ENCODE measurements at regions not wholly inside any gene's neighbourhood (a gene's known extent, or its start where the extent isn't known, plus 50 kb on each side); places are given as distances from the start of the nearest gene placed in this dataset.
A peak's percentile ranks its signal among the peaks of the same experiment; 100 is the strongest.
"Not testable (repeated sequence)": the region's sequence is repeated elsewhere in the genome, so short reads cannot be mapped to it uniquely, and the experiment has no call there.

DNA sequence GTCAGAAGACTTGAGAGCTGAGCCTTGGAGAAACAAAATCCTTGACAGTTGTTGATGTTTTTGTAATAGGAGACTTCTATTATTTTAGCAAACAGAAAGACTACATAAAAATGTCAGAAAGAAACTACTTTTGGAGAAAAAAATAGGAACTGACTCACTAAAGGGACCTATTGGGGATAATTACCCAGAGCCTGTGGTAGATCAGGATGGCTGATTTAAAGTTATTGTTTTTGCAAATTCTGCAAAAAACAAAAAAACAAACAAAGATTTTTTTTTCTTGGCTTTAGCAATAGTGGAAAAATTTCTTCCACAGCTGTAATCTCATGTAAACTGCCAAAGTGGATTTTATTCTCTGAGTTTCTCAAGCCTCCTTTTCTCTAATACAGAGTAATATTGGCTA lies 101.5 kb upstream of the SATB1 start:
- no peak for DNase-seq

DNA sequence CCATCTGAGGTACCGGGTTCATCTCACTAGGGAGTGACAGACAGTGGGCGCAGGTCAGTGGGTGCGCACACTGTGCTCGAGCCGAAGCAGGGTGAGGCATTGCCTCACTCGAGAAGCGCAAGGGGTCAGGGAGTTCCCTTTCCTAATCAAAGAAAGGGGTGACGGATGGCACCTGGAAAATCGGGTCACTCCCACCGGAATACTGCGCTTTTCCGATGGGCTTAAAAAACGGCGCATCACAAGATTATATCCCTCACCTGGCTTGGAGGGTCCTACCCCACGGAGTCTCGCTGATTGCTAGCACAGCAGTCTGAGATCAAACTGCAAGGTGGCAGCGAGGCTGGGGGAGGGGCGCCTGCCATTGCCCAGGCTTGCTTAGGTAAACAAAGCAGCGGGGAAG lies 91.0 kb upstream of the SATB1 start:
- DNase-seq = not testable (repeated sequence)

DNA sequence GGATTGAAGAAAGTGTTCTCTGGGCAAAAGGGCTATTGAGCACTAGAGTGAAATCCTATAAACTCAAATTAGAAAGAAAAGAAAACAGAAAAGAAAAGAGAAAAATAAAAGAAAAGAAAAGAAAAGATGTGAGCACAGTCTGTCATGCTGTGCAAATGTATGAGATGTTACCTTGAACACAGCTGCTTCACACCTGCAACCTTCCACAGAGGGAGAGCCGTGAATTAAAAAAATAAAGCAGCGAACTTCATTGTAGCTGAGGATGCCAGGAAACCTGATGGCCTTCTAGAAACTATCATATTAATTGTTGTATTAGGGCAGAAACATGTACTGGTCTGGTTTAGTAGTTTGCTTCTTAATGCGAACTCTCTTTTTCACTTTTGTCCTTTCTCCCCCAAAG lies 88.0 kb upstream of the SATB1 start:
- no peak for DNase-seq

- no peak for DNase-seq
These were observed 86.9 kb upstream of the SATB1 start for GRCh38 chr3:18512007-18512406.

DNA sequence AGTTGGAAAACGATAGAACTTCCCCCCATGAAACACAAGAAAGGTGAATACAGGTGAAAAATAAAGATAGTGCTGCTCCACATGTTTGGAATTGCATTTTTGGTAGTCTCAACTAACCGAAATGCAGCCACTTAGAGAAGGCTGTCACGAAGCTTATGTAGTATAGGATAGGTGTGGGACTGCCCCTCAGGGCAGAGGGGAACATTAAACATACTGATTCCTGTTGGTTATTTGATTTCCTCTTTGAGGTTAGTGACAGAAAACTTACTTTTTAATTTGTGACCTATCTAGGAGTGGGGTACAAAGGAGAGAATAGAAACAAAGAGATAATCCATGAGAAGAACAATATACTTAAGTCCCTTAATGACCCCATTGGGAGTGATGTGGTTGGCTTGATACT lies 85.8 kb upstream of the SATB1 start:
- no peak for DNase-seq

GRCh38 chr3:18507333-18507732 lies 82.2 kb upstream of the SATB1 start:
- DNase-seq = no peak

DNA sequence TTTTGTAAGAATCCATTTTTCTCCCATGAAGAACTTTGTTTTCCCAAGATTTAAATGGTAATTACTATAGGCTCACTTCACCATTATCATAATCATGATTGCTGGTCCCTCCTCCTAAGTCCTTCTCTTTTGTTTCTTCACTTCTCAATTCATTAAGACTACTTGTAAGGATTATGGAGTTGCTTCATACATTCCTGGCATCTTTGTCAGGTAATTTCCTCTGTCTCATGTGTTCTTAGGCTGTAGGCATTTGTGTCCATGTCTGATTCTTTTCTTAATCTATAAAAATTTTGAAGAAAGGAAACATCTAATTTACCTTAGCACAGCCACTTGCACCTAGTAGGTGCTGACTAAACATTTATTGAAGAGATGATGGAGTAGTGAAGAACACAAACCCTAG lies 79.9 kb upstream of the SATB1 start:
- no peak for DNase-seq

DNA sequence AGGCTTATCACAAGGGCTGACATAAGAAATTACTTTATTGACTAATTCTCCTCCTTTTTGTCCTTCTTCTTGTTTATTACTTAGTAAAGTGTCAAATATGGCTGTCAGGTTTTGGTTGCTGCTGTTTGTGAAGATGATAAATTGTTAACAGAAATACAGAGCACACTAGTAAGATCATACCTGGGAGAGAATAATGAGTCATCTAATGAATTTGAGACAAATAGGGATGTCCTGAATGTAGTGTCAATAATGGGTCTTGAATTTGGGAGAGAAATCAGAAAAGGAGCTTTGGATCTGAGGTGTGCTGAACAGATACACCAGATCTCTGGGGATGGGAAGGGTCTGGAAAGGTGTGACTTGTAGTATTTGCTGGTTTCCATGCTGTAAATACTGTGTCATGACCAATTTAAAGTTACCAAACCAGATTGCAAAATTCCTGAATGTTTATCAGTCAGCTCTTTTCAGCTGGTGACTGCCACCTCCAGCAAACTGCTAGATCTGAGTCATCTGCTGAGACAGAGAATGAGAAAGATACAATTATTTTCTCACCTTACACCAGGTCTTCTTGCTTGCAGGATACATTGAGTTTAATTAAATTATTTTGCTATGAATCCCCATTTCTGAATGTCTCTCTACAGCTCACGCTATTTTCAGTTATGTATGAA lies 76.7 kb upstream of the SATB1 start:
- DNase-seq = no peak

DNA sequence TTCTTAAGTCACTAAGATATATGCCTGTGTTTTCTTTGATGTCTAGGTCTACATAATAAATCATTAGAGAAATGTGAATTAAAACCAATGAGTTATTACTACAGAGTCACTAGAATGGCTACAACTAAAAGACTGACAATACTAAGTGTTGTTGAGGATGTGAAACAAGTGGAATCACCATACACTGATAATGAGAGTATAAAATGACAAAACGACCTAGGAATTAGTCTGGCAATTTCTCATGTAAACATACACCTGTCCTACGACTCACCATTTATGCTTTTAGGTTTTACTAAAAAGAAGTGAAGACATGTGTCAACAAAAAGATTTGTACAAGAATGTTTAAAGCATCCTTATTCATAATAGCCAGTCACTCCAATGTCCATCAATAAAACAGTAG lies 75.2 kb upstream of the SATB1 start:
- no peak for DNase-seq

DNA sequence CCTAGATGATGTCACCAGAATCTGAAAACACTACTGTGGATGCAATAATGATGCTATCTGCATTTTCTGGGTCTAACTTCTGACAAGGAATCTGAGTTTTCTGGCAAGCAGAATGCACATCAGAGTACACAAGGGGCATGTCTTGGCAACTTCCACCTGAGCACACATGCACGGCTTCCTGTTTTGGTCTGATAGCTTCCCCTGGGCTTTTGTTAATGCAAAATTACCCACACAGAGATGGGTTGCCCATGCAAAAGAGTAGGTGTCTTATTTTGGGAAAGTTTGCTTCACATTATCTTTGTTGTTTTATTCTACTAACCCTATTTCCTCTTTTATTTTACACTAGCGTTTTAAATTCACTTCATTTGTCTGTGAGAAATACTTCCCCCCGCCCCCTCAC lies 74.2 kb upstream of the SATB1 start:
- peak; percentile 59 for DNase-seq

DNA sequence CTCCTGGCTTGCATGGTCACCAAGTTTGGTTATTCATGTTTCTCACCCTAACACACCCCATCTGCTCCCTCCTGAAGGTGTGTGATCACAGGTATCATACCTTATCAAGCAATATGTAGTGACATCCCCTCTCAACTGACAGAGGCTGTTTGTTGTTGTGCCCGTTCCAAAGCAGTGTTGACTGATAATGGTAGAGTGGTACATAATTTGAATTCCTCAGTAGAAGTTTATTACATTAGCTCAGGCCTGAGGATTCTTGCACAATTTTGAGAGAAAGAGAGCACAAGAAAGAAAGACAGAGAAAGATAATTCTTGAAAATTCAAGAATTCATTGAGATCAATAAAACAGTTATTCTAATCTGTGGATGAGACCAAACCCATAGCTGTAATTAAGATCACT lies 69.1 kb upstream of the SATB1 start:
- no peak for DNase-seq

- DNase-seq = peak; percentile 21
These were observed 64.8 kb upstream of the SATB1 start for GRCh38 chr3:18489939-18490338.

DNA sequence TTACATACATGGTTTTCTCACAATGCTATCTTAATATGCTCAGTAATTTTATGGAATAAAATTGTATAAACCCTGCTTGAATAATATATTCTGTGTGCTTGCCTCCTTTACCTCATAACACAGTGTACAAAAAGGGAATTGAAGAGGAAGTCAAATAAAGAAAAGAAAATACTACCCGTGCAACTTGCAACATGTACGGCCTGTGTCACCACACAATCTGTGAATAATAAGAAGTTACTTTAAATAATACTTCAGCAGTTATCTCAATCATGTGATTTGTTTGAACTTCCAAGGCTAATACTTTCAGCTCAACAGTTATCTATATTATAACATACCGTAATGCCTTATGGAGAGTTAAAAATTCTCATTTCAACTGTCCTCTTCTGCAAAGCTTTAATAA lies 58.1 kb upstream of the SATB1 start:
- DNase-seq = no peak

- no peak for DNase-seq
These were observed 56.9 kb upstream of the SATB1 start for GRCh38 chr3:18481946-18482548.

- DNase-seq = no peak
These were observed 52.5 kb upstream of the SATB1 start for GRCh38 chr3:18477620-18478019.
